H7 (cell line): ENCODE measurements at regions not wholly inside any gene's neighbourhood (a gene's known extent, or its start where the extent isn't known, plus 50 kb on each side); places are given as distances from the start of the nearest gene placed in this dataset.
"Not testable (repeated sequence)": the region's sequence is repeated elsewhere in the genome, so short reads cannot be mapped to it uniquely, and the experiment has no call there.

ENCODE experiments used
- DNase-seq: peaks from one replicate; pipeline ENCODE4 v3.0.0; 2012
- H3K27me3 ChIP-seq: 2 replicates; pipeline ENCODE4 v1.6.0; 2011; ENCODE audit warnings: mild to moderate bottlenecking, low read length; ENCODE audit not compliant: control insufficient read depth, insufficient read depth
- H3K36me3 ChIP-seq: replicated peaks from 2 replicates; pipeline ENCODE4 v1.5.1; 2011; ENCODE audit warnings: low read length; ENCODE audit not compliant: control insufficient read depth, insufficient read depth
- H3K4me3 ChIP-seq: 2 replicates; pipeline ENCODE4 v1.5.1; 2011; ENCODE audit warnings: low read depth, mild to moderate bottlenecking, control low read depth, low read length, moderate library complexity; ENCODE audit not compliant: insufficient read depth

DNA sequence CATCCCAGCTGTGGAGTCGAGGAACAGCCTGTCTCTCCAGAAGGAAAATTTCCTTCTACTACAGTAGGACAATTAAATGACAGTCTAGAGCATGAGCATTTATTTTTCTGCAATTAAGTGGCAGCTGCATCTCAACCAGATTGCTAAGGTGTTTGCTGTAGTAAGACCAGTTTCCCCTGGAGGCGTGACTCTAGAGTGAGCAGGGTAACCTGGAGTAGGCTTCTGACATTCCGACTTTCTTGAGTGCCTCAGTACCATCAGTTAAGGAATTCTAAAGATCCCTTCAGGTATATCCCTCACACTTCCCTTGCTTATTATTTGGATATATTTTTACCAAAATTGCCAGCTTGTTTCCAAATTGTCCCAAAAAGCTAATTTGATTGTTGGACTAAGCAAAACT is 59.2 kb upstream of the IRX2 start:
- Histone ChIP-seq H3K36me3 (no peaks in the 10 kb centered on the region), H3K4me3 (no peak overlapping the region), H3K27me3 (no peaks in the 10 kb centered on the region)
- peak; percentile 16 for DNase-seq

DNA sequence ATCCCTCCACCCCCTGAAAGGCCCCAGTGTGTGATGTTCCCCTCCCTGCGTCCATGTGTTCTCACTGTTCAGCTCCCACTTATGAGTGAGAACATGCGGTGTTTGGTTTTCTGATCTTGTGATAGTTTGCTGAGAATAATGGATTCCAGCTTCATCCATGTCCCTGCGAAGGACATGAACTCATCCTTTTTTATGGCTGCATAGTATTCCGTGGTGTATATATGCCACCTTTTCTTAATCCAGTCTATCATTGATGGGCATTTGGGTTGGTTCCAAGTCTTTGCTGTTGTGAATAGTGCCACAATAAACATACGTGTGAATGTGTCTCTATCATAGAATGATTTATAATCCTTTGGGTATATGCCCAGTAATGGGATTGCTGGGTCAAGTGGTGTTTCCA is 55.8 kb upstream of the IRX2 start:
- H3K4me3 ChIP-seq, H3K36me3 ChIP-seq: not testable (repeated sequence)

DNA sequence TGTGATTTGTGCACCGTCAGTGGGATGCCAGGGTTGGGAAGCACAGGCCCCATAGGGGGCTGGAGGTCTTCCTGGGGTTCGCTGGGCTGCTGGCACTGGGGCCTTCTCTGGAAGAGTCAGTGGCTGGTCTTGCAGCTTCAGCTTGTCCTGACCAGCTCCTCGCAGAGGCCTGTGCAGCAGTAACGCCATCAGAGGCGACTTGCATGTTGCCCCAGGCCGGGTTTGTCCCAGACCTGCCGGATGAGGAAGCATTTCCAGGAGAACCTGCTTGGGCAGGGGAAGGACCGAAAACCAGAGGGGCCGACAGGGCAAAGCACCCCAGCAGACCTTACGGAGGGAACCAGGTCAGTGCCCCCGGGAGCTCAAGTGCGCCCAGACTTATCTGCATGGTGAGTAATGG is 54.7 kb upstream of the IRX2 start:
- H3K27me3 ChIP-seq: no peaks in the 10 kb centered on the region
- DNase-seq: no peak
- H3K36me3 ChIP-seq: no peaks in the 10 kb centered on the region
- no peak overlapping the region for H3K4me3 ChIP-seq

More for the DNA sequence above, 55.8 kb upstream of the IRX2 start:
- not testable (repeated sequence) for H3K27me3 ChIP-seq, DNase-seq

GRCh38 chr5:2805080-2805479 is 53.6 kb upstream of the IRX2 start:
- Histone ChIP-seq H3K4me3 (no peak overlapping the region), H3K36me3 (no peaks in the 10 kb centered on the region), H3K27me3 (no peaks in the 10 kb centered on the region)
- peak; percentile 72 for DNase-seq

DNA sequence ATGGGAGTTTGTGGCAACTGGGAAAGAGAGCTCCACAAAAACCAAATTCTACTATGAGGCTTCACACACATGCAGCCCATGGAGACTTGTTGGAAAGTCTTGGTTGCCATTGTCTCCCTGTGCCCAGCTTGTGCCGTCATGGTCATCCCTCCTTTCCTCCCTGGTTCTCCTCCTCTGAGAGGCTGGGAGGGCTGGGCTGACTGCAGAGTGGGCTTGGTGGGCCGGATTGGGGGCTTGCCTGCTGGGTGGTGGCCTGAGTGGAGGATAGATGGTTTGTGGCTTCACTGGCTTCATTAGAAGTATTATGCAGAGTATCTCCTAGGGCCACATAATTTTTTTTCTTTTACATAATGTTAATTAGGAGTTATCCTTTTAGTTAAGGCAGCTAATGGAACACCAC is 52.3 kb upstream of the IRX2 start:
- no peak overlapping the region for H3K4me3 ChIP-seq
- no peak for DNase-seq
- H3K36me3 ChIP-seq: no peaks in the 10 kb centered on the region
- no peaks in the 10 kb centered on the region for H3K27me3 ChIP-seq

GRCh38 chr5:2802693-2803365 is 51.4 kb upstream of the IRX2 start:
- Histone ChIP-seq H3K4me3 (no peak overlapping the region), H3K27me3 (no peaks in the 10 kb centered on the region), H3K36me3 (no peaks in the 10 kb centered on the region)
- DNase-seq: no peak

DNA sequence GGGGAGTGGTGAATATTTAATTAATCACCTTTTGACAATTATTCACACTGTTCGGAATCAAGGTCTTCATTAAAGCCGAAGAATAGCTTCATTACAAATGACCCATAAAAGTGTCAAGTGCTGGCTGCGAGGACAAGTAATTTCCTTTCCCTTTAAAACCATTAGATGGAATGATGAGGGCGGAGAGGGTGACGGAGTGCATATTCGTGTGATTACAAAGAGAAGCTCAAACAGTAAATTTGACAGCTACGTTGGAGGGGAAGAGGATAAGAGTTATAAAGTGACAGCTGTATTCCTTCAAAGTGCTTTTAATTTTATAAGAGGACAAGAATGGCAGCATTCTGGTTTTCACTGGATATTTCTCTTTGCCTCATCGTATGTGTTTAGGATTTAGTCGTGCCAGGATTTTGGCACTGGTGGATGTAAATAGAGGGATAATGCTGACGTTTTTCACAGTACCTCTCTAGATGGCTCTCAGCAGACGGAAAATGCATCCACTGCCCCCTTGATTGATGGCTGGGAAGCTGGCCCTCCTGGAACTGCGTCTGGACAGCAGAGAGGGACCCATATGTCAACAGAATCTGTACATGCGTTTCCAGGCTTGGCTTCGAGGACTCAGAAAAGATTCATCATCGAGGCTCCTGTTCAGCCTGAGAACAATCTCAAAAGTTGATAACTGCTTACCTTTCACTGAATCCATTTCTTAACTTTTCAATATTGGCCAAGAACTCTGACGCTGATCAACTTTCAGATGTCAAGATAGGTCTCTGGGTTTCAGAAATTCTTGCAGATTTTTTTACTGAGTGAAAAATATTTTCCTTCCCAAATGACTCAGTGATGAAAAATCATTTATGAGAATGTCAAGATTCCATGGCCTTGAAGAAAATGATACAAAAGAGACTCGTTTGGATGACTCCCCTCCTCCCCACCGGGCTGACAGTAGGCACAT is 50.4 kb upstream of the IRX2 start:
- no peak for DNase-seq
- Histone ChIP-seq H3K27me3 (no peaks in the 10 kb centered on the region), H3K36me3 (no peaks in the 10 kb centered on the region), H3K4me3 (no peak overlapping the region)
